ENCODE measurements at regions not wholly inside any gene's neighbourhood (a gene's known extent, or its start where the extent isn't known, plus 50 kb on each side); places are given as distances from the start of the nearest gene placed in this dataset.

DNA sequence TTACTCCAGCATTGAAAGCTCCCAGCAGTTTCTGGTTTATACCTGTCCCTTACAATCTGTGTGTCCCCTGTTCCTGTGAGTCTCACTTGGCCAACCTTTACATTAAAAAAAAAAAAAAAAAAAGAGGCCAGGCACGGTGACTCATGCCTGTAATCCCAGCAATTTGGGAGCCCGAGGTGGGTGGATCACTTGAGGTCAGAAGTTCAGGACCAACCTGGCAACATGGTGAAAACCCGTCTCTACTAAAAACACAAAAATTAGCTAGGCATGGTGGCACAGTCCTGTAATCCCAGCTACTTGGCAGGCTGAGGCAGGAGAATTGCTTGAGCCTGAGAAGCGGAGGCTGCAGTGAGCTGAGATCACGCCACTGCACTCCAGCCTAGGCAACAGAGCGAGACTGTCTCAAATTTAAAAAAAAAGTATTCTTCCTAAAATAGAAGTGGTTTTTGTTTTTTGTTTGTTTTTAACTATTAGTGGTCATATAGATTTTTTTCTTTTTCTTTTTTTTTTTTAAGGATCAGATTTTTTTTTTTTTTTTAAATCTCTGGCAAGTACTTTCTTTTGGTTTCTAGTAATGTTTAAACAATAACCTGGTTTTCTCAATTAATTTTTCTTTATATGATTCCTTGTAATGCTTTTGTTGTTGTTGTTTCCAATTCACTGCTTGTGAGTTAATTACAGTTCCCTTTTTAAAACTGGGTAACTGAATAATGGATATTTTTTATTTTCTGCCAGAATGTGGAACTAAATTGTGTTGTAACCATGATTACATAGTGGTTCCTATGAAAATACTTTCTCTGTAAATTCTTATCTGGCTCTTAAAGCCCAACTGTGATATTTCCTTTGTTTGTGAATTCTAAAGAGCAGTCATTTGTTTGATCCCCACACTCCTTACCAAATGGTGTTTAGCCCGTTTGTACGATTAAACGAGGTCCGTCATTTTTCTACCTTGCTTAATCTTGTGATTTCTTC lies 116.8 kb downstream of the CTAGE1 start:
- TF ChIP-seq, protein P1, sequence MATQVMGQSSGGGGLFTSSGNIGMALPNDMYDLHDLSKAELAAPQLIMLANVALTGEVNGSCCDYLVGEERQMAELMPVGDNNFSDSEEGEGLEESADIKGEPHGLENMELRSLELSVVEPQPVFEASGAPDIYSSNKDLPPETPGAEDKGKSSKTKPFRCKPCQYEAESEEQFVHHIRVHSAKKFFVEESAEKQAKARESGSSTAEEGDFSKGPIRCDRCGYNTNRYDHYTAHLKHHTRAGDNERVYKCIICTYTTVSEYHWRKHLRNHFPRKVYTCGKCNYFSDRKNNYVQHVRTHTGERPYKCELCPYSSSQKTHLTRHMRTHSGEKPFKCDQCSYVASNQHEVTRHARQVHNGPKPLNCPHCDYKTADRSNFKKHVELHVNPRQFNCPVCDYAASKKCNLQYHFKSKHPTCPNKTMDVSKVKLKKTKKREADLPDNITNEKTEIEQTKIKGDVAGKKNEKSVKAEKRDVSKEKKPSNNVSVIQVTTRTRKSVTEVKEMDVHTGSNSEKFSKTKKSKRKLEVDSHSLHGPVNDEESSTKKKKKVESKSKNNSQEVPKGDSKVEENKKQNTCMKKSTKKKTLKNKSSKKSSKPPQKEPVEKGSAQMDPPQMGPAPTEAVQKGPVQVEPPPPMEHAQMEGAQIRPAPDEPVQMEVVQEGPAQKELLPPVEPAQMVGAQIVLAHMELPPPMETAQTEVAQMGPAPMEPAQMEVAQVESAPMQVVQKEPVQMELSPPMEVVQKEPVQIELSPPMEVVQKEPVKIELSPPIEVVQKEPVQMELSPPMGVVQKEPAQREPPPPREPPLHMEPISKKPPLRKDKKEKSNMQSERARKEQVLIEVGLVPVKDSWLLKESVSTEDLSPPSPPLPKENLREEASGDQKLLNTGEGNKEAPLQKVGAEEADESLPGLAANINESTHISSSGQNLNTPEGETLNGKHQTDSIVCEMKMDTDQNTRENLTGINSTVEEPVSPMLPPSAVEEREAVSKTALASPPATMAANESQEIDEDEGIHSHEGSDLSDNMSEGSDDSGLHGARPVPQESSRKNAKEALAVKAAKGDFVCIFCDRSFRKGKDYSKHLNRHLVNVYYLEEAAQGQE (IDR thresholded peaks at IDR 0.05; ENCODE audit: insufficient read depth in 1 of 2, low read depth in 2 of 2, low read length in 2 of 2) = no peak
- TF ChIP-seq SIN3A (IDR thresholded peaks at IDR 0.05; ENCODE audit: borderline replicate concordance, insufficient read depth, low read length) = no peak
- no peak for TF ChIP-seq POLR2AphosphoS5 (IDR thresholded peaks at IDR 0.05; ENCODE audit: low read depth, low read length)
- TF ChIP-seq TAF1 (IDR thresholded peaks at IDR 0.05; ENCODE audit: borderline replicate concordance, insufficient read depth, low read length) = no peak
- no peak for TF ChIP-seq FOXP2 (optimal IDR thresholded peaks at IDR 0.05; ENCODE audit: borderline replicate concordance, extremely low read depth, extremely low read length, insufficient read depth)

DNA sequence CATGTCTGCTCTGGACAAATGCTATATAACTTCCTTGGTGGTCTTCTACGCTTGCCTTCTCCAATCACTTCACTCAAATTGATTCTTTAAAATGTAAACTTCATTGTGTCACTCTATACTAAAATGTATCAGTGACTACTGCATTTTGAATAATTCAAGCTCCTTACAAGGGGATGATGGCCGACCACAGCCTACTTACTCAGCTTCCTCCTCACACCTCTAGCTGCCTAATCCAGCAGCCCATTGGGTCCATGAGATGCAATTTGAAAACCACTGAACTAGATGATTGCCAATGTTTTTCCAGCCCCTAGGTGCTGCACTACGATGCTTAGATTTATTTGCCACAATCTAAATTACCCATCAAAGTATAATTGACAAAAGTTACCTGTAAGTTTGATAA lies 120.7 kb downstream of the CTAGE1 start:
- TF ChIP-seq FOXP2 (optimal IDR thresholded peaks at IDR 0.05; ENCODE audit: borderline replicate concordance, extremely low read depth, extremely low read length, insufficient read depth) (no peak), POLR2AphosphoS5 (IDR thresholded peaks at IDR 0.05; ENCODE audit: low read depth, low read length) (no peak), SIN3A (IDR thresholded peaks at IDR 0.05; ENCODE audit: borderline replicate concordance, insufficient read depth, low read length) (no peak), TAF1 (IDR thresholded peaks at IDR 0.05; ENCODE audit: borderline replicate concordance, insufficient read depth, low read length) (no peak)
- TF ChIP-seq, protein P1 (IDR thresholded peaks at IDR 0.05; ENCODE audit: insufficient read depth in 1 of 2, low read depth in 2 of 2, low read length in 2 of 2) = no peak

DNA sequence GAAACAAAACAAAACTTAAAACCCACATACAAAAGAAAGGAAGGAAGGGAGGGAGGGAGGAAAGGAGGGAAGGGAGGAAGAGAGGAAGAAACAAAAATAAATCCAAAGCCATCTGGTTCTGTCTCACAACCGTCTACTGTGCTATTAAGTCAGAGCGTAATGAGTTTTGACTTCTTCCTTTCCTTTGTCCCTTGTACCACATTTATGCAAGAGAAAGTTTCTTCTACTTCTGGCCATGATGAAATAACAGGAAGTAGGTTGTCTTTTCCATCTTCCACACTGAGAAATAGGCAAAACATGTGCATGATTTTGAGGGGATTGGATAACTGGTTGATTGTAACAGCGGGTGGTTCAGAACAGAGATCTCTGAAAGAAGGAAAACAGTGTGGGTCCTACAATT lies 121.4 kb downstream of the CTAGE1 start:
- TF ChIP-seq, protein P1 (IDR thresholded peaks at IDR 0.05; ENCODE audit: insufficient read depth in 1 of 2, low read depth in 2 of 2, low read length in 2 of 2) = no peak
- TF ChIP-seq SIN3A (IDR thresholded peaks at IDR 0.05; ENCODE audit: borderline replicate concordance, insufficient read depth, low read length) (no peak), TAF1 (IDR thresholded peaks at IDR 0.05; ENCODE audit: borderline replicate concordance, insufficient read depth, low read length) (peak; percentile 14; the same call in 1 of the 2 replicates), POLR2AphosphoS5 (IDR thresholded peaks at IDR 0.05; ENCODE audit: low read depth, low read length) (no peak), FOXP2 (optimal IDR thresholded peaks at IDR 0.05; ENCODE audit: borderline replicate concordance, extremely low read depth, extremely low read length, insufficient read depth) (no peak)

DNA sequence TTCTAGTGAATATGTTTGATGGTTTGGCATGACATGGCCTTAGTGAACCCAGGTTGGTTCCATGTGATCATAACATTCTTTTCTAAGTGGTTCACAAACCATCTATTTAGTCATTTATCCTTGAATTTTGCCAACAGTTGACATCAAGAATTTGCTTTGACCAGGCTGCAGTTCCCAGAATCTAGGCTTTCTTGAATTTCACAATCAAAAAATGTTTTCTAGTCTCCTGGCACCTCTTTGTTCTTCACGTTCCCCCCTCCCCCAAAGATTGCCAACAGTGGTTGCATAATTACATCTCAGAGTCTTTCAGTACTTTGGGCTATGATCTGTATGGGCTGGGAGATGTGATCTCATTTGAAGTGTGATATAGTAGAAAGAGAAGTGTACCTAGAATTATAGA lies 124.0 kb downstream of the GATA6 start:
- TF ChIP-seq POLR2AphosphoS5 (IDR thresholded peaks at IDR 0.05; ENCODE audit: low read depth, low read length) (no peak), SIN3A (IDR thresholded peaks at IDR 0.05; ENCODE audit: borderline replicate concordance, insufficient read depth, low read length) (no peak), TAF1 (IDR thresholded peaks at IDR 0.05; ENCODE audit: borderline replicate concordance, insufficient read depth, low read length) (no peak), FOXP2 (optimal IDR thresholded peaks at IDR 0.05; ENCODE audit: borderline replicate concordance, extremely low read depth, extremely low read length, insufficient read depth) (no peak)
- TF ChIP-seq, protein P1 (IDR thresholded peaks at IDR 0.05; ENCODE audit: insufficient read depth in 1 of 2, low read depth in 2 of 2, low read length in 2 of 2) = no peak
